ENCODE measurements at regions not wholly inside any gene's neighbourhood (a gene's known extent, or its start where the extent isn't known, plus 50 kb on each side); places are given as distances from the start of the nearest gene placed in this dataset.
A peak's percentile ranks its signal among the peaks of the same experiment; 100 is the strongest.

DNA sequence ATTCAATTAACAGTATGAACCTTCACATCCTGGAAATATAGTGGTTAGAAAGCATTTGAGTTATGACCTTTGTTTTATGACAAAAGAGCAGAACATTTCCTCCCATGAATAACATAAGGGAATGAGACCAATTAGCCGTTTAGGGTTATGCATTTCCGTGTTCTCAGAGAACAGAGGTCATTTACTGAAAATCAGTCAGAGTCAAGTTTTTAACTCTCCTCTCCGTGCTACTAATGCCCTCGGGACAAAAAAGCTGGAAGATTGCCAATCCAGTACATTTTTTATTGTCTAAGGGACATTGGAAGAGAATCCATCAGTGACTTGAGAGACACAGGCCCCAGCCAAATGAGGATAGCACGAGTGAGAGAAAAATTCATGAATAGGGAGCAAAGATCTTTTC is 632.7 kb downstream of the RFPL4B start:
- DNase-seq (ENCODE audit: low read depth in 2 of 2): peak; percentile 57 to 89

DNA sequence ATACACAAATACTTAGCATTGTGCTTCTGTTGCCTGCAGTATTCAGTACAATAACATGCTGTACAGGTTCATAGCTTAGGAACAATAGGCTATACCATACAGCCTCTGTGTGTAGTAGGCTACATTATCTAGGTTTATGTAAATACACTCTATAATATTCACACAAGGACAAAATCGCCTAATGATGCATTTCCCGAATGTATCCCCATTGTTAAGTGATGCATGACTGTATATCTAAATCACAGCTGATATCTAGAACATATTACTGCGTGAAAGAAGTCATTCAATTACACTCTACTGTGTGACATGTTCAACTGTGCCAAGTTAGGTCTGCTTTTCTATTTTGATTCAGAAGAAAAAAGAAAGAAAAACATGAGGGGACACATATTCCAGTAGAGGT is 633.5 kb downstream of the RFPL4B start:
- DNase-seq (ENCODE audit: low read depth in 2 of 2): peak; percentile 45 to 46

DNA sequence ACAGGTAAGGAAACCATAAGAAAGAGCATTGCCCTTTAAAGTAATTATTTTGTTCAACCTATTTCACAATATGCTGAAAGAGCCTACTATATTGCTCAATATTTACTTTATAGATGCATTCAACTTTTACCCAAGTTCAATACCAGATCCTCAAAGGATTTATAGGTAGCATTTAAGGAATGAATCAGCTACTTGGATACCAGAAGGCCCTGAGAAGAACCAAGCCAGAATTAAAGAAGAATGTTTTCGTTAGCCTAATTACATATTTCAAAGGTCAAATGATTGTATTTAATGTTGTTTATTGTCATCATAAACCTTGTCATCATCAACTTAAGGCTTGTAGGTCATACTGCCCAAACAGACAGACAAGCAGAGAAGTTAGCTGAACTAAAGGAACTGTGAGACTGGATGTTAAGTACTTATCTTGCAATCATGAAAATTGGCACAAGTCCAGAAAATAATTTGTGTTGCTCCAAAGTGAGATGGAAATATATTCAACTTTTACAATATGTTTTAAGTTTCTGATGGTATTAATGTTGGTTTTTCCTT is 636.7 kb downstream of the RFPL4B start:
- peak; percentile 1 to 9 for DNase-seq (ENCODE audit: low read depth in 2 of 2)

DNA sequence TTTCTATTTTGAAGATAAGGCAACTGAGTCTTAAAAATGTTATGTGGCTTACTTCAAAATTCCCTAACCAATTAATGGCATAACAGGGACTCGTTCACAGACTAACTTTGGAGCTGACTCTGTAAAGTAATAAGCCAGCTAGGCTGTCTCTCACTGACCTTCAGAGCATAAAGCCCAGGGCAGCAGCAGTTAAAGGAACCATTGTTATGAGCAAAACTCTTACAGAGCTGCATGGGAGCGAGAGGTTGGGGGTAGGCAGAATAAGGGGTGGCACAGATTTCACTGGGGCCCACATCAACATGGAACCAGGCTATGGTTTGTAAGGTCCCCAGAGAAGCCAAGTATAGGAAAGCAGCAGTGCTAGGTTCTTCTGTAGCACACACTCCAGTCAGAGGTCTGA is 637.8 kb downstream of the RFPL4B start:
- no peak for DNase-seq (ENCODE audit: low read depth in 2 of 2)

DNA sequence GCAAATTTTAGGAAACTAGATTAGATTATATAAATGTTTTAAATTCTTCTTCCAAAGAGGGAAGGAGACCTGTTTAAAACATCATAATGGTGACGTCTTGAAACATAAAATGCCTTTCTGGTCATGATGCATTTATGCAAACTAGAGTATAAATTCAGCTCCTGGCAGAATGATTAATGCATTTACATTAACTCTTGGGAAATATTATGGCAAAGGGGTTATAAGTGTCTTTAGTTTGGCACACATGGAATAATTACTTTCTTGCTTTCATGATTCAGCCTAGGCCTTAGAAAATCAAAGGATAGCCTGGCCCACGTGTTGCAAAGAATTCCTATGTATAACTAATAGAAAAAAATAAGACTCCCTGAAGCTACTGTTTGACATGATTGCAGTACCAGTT is 639.2 kb downstream of the RFPL4B start:
- no peak for DNase-seq (ENCODE audit: low read depth in 2 of 2)

DNA sequence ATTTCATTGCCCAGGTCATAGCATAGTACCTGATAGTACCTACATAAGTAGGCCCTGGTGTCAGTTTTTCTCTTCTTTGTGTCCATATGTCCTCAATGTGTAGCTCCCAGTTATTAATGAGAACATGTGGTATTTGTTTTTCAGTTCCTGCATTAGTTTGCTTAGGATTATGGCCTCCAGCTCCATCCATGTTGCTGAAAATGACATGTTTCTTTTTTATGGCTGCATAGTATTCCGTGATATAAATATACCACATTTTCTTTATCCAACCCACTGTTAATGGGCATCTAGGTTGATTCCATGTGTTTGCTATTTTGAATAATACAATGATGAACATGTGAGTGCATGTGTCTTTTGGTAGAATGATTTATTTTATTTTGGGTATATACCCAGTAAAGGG is 641.6 kb downstream of the RFPL4B start:
- no peak for DNase-seq (ENCODE audit: low read depth in 2 of 2)

DNA sequence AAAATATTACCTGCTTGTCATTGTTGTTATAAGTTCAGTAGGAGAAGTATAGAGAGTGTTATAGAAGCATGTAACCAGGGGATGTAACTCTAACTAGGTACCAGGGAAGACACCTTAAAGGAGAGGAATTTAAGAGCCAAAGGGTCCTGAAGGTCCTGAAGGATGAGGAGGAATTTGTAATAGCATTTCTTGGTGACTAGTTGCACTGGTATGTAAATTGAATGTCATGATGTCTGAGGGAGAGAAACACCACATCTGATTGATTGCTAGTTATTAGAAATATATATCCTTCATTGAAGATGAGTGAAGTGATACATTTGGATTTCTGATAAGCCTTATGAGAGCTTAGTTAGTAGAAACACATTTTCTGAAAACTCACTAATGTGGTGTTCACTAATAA is 643.8 kb downstream of the RFPL4B start:
- DNase-seq (ENCODE audit: low read depth in 2 of 2): peak in 1 of 2 donors; percentile 7

DNA sequence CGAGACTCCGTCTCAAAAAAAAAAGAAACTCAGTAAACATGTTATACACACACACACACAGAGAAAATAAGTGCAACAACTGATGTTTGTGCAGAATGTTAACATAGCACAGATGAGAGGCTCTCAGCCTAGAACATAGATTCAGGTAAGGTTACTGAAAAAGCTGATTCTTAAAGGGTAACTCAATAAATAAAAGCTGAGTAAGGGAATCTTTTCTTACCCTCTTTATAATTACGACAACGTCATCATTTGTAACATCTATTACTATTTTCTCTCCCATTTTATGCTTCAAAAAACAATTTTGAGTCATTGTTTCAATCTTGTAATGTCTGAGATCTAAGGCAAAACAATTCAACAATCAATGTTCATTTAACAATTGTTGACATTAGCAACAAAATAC is 644.8 kb downstream of the RFPL4B start:
- DNase-seq (ENCODE audit: low read depth in 2 of 2): no peak

DNA sequence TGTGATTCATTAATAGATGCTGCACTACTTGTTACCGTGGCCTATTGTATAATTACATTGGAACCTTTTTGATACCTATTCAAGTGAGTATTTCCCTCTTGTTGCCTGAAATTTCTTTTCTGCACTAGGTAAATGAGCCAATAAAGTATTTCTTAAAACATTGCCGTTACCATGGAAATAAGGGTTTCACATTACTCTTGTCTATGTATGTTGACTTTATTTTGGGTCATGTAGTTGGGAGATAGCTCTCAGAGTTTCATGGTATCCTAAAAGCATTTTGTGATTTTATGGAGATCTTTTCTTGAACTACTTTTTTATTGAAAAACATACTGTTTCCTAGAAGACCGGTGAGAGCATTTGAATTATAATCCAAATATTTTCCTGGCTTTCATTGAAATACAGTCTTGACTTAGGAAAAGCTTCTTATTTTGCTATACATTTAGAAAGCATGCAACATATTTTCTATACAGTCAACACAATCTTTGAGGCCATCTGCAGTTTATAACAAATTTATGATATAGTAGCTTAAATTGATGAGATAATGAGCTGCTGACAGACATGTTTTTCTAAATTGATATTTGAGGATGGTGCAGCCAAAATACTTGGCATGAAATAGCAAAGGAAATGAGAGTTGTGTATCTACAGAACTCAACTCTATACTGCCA is 650.4 kb downstream of the RFPL4B start:
- DNase-seq (ENCODE audit: low read depth in 2 of 2): no peak

DNA sequence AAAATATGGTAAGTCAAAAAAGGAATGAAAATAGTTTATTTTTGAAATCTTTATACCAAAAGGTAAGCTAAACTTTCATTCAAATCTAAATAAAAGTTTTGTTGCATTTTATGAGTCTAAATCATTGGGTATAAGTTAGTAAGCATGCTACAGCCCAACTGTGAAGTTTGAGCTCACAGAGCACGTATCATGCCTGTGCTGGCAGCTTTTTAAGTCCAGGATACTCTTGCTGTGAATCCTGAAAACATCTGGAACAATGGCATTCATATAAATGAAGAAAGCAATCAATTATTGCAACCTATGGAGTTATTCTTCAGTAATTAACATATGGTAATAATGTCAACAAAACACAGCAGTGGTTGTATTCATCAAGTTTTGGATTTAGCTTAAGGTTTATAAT is 656.9 kb downstream of the RFPL4B start:
- DNase-seq (ENCODE audit: low read depth in 2 of 2): no peak

DNA sequence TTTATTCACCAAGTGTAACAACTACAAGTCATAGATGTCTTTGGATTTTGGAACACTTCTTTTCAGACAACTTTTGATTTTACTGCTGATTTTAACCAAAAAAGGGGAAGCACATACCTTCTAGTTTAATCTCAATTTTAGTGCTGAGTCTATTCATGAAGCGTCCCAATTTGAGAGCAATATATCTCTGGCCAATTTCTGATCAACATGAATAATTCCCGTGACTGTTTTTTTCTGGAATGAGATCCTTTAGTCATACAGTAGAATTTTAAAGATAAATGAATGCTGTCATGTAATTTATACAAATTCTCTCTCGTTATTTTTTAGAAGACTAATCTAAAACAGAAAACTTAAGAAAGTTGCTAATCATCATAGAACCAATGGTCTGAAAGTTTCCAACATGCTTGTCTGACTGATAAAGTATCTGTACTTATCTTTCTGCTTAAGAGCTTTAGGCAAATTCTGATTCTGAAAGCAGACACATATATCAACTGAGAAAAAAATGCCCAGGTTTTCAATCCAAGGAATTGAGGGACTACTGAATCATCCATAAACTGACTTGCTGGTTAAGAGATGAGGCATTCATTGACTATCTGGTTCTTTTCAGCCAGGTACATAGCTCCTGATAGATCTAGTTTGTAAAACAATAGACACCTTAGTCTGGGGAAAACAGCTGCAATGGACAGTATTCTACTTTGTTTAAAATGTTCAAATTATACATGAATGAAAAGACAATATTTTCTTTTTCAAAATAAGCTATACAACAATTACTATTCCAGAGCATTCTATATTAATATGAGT is 657.5 kb downstream of the RFPL4B start:
- no peak for DNase-seq (ENCODE audit: low read depth in 2 of 2)

DNA sequence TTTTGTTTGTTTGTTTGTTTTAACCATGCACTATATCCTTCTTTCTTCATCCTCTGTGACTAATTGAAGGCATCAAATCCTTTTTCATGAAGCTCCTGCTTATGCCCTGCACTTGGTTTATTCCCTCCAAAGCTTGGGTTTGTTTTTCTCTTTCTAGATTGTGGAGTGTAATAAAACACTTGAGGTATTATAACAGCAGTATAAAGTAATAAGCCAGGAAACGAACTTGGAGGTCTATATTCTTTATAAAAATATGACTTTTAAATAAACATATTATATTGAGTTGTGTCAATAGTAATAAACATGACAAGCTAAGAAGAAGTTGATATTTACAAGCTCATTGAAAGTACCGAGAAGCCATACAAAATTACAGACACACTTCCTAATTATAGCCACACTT is 659.4 kb downstream of the RFPL4B start:
- no peak for DNase-seq (ENCODE audit: low read depth in 2 of 2)

DNA sequence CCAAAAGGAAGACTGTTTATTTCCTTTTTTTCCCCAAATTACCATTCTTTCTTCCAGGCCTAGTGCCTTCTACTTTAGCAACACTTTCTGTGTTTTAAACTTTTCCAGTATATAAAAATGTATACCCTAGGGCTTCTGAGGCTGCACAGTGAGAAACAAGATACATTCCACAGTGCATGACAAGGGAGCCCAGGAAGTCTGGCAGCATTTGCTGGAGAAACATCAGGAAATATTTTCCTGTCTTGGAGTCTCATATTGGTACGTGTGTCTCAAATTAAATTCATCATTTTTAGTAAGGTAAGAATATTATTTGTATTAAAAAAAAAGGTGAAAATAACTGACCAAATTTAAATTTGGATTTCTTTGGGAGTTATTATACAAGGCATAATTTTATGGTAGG is 662.6 kb downstream of the RFPL4B start:
- peak in 1 of 2 donors; percentile 30 for DNase-seq (ENCODE audit: low read depth in 2 of 2)

DNA sequence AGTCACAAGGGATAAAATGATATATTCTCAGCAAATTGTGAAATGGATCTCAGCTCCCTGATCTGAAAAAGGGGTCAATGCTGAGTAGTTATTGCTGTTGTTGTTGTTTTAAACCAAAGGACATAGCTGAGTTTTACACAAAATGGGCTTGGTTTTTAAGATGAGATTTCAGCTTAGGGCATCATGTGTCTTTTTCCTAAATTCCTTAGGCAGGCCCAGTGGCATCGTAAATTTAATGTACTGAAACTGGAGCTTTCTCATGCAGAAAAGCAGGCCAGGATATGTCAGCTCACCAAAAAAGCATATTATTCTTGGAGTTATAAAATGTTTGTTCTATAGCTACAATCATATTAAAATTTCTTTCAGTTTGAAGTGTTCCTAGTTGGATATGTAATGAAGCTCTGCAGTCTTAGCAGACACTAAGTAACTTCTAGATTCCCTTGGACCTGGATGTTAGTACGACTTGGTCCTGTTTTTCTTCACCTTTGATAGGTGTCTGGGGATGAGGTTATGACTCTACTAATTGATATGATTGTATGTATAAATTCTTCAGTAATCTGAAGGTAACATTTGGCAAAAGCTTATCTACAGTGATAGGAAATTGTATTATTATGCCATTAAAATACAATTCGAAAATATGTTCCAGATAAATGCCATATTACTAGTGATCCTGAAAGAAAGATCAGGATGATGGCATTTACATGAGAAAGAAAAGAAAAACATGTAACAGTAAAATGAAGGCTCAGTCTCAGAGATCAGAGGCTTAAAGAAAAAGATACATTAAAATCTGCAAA is 663.3 kb downstream of the RFPL4B start:
- DNase-seq (ENCODE audit: low read depth in 2 of 2): no peak

DNA sequence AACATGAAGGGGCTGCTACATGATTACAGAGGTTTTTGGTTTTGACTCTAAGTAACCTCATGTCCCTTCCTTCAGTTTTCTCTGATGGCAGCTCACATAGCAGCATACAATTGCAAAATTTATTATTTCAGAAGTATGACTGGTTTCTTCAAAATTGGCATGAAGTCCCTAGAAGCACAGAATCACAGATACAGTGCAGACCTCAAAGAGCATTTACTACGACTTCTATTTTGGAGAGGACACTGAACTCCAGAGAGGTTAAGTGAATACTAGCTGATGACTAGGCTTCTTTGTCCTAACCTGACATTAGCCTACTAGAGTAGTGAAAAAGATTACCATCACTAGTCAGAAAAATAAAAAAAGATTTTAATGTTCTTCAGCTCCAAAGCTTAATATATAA is 664.3 kb downstream of the RFPL4B start:
- no peak for DNase-seq (ENCODE audit: low read depth in 2 of 2)

DNA sequence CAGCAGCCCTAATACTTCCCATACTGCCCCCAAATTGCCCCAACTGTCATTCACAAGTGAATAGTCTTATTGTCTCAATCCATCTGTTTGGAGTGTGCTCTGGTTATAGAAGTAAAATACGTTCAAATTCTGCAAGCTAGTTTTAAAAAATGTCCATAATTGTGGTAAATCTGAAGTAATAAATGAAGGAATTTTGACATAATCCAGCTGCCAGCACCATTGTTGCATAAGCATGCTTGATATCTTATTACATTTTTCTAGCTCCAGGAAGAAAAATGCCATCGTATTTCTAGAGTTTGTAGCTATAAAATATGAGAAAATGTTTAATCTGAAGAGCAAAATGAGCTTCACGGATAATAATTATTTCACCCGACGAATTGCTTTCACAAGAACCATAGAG is 664.7 kb downstream of the RFPL4B start:
- DNase-seq (ENCODE audit: low read depth in 2 of 2): no peak

DNA sequence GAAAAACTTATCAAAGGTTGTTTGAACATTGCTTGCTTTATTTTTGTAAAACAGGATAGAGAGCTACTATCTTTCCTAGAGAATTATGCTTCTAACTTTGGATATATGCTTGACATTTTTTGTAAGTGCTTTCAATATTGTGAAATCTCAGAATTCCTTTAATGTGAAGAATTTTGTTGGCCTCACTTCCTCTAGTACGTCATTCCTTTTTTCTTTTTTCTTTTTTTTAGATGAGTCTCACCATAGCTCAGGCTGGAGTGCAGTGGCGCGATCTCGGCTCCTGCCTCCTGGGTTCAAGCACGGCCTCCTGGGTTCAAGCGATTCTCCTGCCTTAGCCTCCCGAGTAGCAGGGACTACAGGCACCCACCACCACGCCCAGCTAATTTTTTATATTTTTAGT is 668.1 kb downstream of the RFPL4B start:
- no peak for DNase-seq (ENCODE audit: low read depth in 2 of 2)

DNA sequence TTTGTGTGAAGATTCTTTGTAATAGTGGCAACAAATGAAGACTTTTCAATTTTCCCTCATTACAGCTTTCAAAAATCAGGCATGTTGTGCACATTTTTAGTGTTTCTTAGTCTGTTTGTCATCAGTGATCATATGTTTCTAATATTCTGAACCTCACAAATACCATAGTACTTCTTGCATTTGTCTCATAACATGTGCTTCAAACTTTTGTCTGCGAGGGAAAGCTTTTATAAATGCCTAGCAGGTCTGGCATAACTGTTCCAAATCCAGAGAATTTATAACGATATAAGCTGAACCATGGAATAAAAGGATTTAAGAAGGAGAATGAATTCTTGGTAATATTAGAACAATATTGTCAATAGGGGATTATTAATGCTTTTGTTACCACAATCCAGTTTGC is 670.2 kb downstream of the RFPL4B start:
- DNase-seq (ENCODE audit: low read depth in 2 of 2): no peak

DNA sequence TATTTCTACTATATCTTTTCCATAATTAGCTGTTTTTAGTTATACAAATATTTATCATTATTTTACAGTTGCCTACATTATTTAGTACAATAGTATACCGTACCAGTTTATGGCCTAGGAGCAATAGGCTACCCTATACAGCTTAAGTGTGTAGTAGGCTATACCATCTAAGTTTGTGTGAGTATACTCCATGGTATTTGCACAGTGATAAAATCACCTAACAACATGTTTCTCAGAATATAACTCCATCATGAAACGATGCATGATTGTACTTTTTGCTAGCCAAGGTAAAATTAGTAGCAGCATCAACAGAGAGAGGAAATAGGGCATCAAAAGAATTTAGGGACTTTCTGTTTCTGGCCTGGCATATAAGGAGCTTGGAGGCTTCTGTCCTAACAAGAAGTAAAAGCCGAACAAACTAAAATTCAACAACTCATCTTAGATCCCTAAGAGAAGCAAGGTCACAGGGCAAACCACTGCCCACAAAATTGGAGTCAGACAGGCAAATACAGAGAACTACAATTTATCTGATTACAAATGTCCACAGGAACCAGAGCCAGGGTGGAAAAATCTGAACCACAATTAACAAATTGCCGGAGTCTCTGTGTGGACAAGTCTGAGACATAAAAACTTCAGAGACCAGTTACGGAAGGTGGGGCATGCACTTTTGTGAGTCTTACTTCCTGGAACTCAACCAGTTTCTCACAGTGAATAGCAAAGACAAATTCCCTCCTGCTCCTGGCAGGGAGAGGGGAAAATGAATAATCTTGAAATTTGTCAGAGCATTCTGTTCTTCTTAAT is 671.4 kb downstream of the RFPL4B start:
- DNase-seq (ENCODE audit: low read depth in 2 of 2): peak; percentile 12 to 98

DNA sequence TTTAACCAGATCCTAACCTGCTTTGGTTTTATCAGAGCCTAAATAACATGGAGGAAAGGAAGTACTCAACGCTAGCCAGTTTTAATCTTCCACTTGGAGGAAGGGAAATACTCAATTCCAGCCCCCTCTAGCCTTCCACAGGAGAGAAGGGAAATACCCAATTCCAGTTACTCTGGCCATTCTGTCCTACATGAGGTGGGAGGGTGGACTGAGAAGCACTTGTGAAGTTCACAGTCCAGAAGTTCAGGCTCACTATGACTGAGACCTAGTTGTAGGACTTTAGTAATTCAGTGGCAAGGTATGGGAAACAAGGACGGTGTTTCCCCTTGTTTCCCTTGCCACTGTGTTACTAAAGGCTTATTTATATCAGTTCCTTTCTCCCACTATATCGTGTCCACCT is 672.0 kb downstream of the RFPL4B start:
- no peak for DNase-seq (ENCODE audit: low read depth in 2 of 2)

DNA sequence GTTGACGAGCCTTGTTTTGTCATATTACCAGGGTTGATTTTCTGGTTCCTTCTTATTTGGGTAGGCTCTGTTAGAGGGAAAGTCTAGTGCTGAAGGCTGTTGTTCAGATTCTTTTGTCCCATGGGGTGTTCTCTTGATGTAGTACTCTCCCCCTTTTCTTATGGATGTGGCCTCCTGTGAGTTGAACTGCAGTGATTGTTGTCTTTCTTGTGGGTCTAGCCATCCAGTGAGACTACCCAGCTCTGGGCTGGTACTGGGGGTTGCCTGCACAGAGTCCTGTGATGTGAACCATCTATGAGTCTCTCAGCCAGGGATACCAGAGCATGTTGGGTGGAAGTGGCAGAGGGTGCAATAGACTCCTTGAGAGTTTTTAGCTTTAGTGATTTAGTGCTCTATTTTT is 680.6 kb downstream of the RFPL4B start:
- DNase-seq (ENCODE audit: low read depth in 2 of 2): no peak

All from lung microvascular endothelial cell (primary cell).